GM12874 (cell line): ENCODE measurements at regions not wholly inside any gene's neighbourhood (a gene's known extent, or its start where the extent isn't known, plus 50 kb on each side); places are given as distances from the start of the nearest gene placed in this dataset.

Source experiments
- CTCF ChIP-seq: IDR thresholded peaks from 2 replicates; pipeline ENCODE4 v1.5.1; 2011; ENCODE audit warnings: low read depth, mild to moderate bottlenecking, control low read depth, low read length, moderate library complexity; ENCODE audit not compliant: insufficient read depth

GRCh38 chr1:37403166-37403565, 71.2 kb upstream of the ZC3H12A start:
- TF ChIP-seq CTCF: no peak

- no peak for TF ChIP-seq CTCF
These were observed 69.7 kb upstream of the ZC3H12A start for GRCh38 chr1:37404711-37405110.

GRCh38 chr1:37410105-37410504, 64.3 kb upstream of the ZC3H12A start:
- no peak for TF ChIP-seq CTCF

GRCh38 chr1:37410815-37411214, 63.6 kb upstream of the ZC3H12A start:
- TF ChIP-seq CTCF: no peak

- no peak for TF ChIP-seq CTCF
These were observed 58.7 kb upstream of the ZC3H12A start for GRCh38 chr1:37415611-37416244.

GRCh38 chr1:37420456-37420855, 53.9 kb upstream of the ZC3H12A start:
- no peak for TF ChIP-seq CTCF

- no peak for TF ChIP-seq CTCF
These were observed 50.6 kb upstream of the ZC3H12A start for GRCh38 chr1:37423810-37424209.
